Activated T-helper 1 cell treated with anti-CD3 and anti-CD28 coated beads, Interleukin-12 subunit alpha, Interleukin-12 subunit beta, Interleukin-2, Interleukin-4 antibody, amounts not matched to agents 30 ng/mL and 10 ng/mL and 1 ng/mL, durations not matched to agents 14 hours and 24 hours and 36 hours (primary cell): ENCODE measurements at regions not wholly inside any gene's neighbourhood (a gene's known extent, or its start where the extent isn't known, plus 50 kb on each side); places are given as distances from the start of the nearest gene placed in this dataset.
"Not testable (repeated sequence)": the region's sequence is repeated elsewhere in the genome, so short reads cannot be mapped to it uniquely, and the experiment has no call there.

Experiments used
- DNase-seq: peaks from one replicate; pipeline ENCODE4 v3.0.0; 2021; ENCODE audit warnings: low spot score
- H3K27ac Mint-ChIP-seq: one replicate; pipeline ENCODE4 v1.8.0; 2021; ENCODE audit warnings: mild to moderate bottlenecking, mixed read lengths
- H3K27me3 Mint-ChIP-seq: one replicate; pipeline ENCODE4 v1.8.0; 2022; ENCODE audit warnings: mild to moderate bottlenecking, moderate library complexity, mixed read lengths; ENCODE audit not compliant: insufficient read depth
- H3K36me3 Mint-ChIP-seq: one replicate; pipeline ENCODE4 v1.8.0; 2021; ENCODE audit warnings: low read depth, mixed read lengths
- H3K4me1 Mint-ChIP-seq: one replicate; pipeline ENCODE4 v1.8.0; 2021; ENCODE audit warnings: low read depth, mixed read lengths
- H3K4me3 Mint-ChIP-seq: one replicate; pipeline ENCODE4 v1.8.0; 2021; ENCODE audit warnings: mild to moderate bottlenecking, moderate library complexity, mixed read lengths
- H3K9me3 Mint-ChIP-seq: one replicate; pipeline ENCODE4 v1.8.0; 2021; ENCODE audit warnings: mixed read lengths
- intact Hi-C: fragments of 100-400 bp; cut with micrococcal nuclease; formaldehyde crosslinking; loops from one replicate; pipeline ENCODE4 v1.15.1; 2024

- Mint-ChIP-seq H3K27me3 (no peaks in the 10 kb centered on the region), H3K4me1 (peaks cover 74% of the 10 kb centered on the region), H3K9me3 (peaks cover 18% of the 10 kb centered on the region), H3K27ac (no peak overlapping the region), H3K4me3 (no peak overlapping the region), H3K36me3 (peaks cover 6% of the 10 kb centered on the region)
- DNase-seq: no peak
- intact Hi-C loops: loop anchor here (5.0 kb wide), 1 partner anchor 328 kb away; the partner anchor contains the start of gene SMIM13
These were observed 117.6 kb upstream of the TMEM170B start for GRCh38 chr6:11419763-11420453.

- no peak overlapping the region for H3K4me3 Mint-ChIP-seq
- no peak for DNase-seq
- no peak overlapping the region for H3K27ac Mint-ChIP-seq
- H3K27me3 Mint-ChIP-seq: no peaks in the 10 kb centered on the region
- intact Hi-C loops: no loop called here
- H3K36me3 Mint-ChIP-seq: peaks cover 6% of the 10 kb centered on the region
- H3K9me3 Mint-ChIP-seq: peaks cover 21% of the 10 kb centered on the region
- peaks cover 76% of the 10 kb centered on the region for H3K4me1 Mint-ChIP-seq
These were observed 119.2 kb upstream of the TMEM170B start for GRCh38 chr6:11418290-11418905.

GRCh38 chr6:11416936-11417576 is 120.5 kb upstream of the TMEM170B start:
- H3K4me3 Mint-ChIP-seq: no peak overlapping the region
- H3K4me1 Mint-ChIP-seq: peaks cover 78% of the 10 kb centered on the region
- no peaks in the 10 kb centered on the region for H3K27me3 Mint-ChIP-seq
- peaks cover 6% of the 10 kb centered on the region for H3K36me3 Mint-ChIP-seq
- H3K9me3 Mint-ChIP-seq: peaks cover 21% of the 10 kb centered on the region
- intact Hi-C loops: loop anchor here (1.0 kb wide), 1 partner anchor 273 kb away; no protein-coding TSS in a partner anchor
- H3K27ac Mint-ChIP-seq: no peak overlapping the region
- DNase-seq: no peak

- intact Hi-C loops: loop anchor here (1.0 kb wide), 1 partner anchor 272 kb away; no protein-coding TSS in a partner anchor
- H3K27ac Mint-ChIP-seq: peak overlapping the region; percentile 16
These were observed 121.2 kb upstream of the TMEM170B start for GRCh38 chr6:11416099-11416935.

GRCh38 chr6:11415557-11415956 is 122.0 kb upstream of the TMEM170B start:
- peak overlapping the region; percentile 16 for H3K27ac Mint-ChIP-seq
- intact Hi-C loops: no loop called here
- peaks cover 6% of the 10 kb centered on the region for H3K36me3 Mint-ChIP-seq
- no peak for DNase-seq
- H3K27me3 Mint-ChIP-seq: no peaks in the 10 kb centered on the region
- peaks cover 17% of the 10 kb centered on the region for H3K9me3 Mint-ChIP-seq
- peak overlapping the region; percentile 50 for H3K4me3 Mint-ChIP-seq
- H3K4me1 Mint-ChIP-seq: peaks cover 77% of the 10 kb centered on the region

More at GRCh38 chr6:11416099-11416935, 121.2 kb upstream of the TMEM170B start:
- H3K27me3 Mint-ChIP-seq, DNase-seq, H3K36me3 Mint-ChIP-seq: not testable (repeated sequence)
- Mint-ChIP-seq H3K4me3 (peak overlapping the region; percentile 50), H3K9me3 (peaks cover 21% of the 10 kb centered on the region), H3K4me1 (peaks cover 77% of the 10 kb centered on the region)

GRCh38 chr6:11414176-11414963 is 123.2 kb upstream of the TMEM170B start:
- peak overlapping the region; percentile 49 for H3K27ac Mint-ChIP-seq
- H3K4me3 Mint-ChIP-seq: peak overlapping the region; percentile 7
- intact Hi-C loops: loop anchor here (5.0 kb wide), 3 partner anchors 83 to 242 kb away; partner anchors contain the start of gene TMEM170B
- DNase-seq: no peak
- H3K27me3 Mint-ChIP-seq: no peaks in the 10 kb centered on the region
- peaks cover 5% of the 10 kb centered on the region for H3K36me3 Mint-ChIP-seq
- peaks cover 19% of the 10 kb centered on the region for H3K9me3 Mint-ChIP-seq
- H3K4me1 Mint-ChIP-seq: peaks cover 77% of the 10 kb centered on the region

GRCh38 chr6:11413728-11414127 is 123.8 kb upstream of the TMEM170B start:
- H3K4me1 Mint-ChIP-seq: peaks cover 78% of the 10 kb centered on the region

GRCh38 chr6:11413117-11413687 is 124.3 kb upstream of the TMEM170B start:
- peaks cover 17% of the 10 kb centered on the region for H3K9me3 Mint-ChIP-seq
- intact Hi-C loops: loop anchor here (1.0 to 5.0 kb wide), 15 partner anchors 10 to 575 kb away; partner anchors contain the start of genes MAK, NEDD9 and TMEM170B
- peak overlapping the region; percentile 94 for H3K27ac Mint-ChIP-seq
- DNase-seq: no peak
- no peaks in the 10 kb centered on the region for H3K27me3 Mint-ChIP-seq
- peaks cover 73% of the 10 kb centered on the region for H3K4me1 Mint-ChIP-seq
- peaks cover 2% of the 10 kb centered on the region for H3K36me3 Mint-ChIP-seq
- peak overlapping the region; percentile 49 for H3K4me3 Mint-ChIP-seq

More at GRCh38 chr6:11413728-11414127, 123.8 kb upstream of the TMEM170B start:
- intact Hi-C loops: loop anchor here (1.0 to 5.0 kb wide), 15 partner anchors 10 to 575 kb away; partner anchors contain the start of genes MAK, NEDD9 and TMEM170B
- no peak for DNase-seq
- peak overlapping the region; percentile 49 for H3K4me3 Mint-ChIP-seq
- H3K9me3 Mint-ChIP-seq: peaks cover 18% of the 10 kb centered on the region
- peaks cover 2% of the 10 kb centered on the region for H3K36me3 Mint-ChIP-seq
- peak overlapping the region; percentile 94 for H3K27ac Mint-ChIP-seq
- no peaks in the 10 kb centered on the region for H3K27me3 Mint-ChIP-seq

- Mint-ChIP-seq H3K4me3 (peak overlapping the region; percentile 25), H3K9me3 (peaks cover 19% of the 10 kb centered on the region), H3K27ac (peak overlapping the region; percentile 94), H3K36me3 (peaks cover 4% of the 10 kb centered on the region), H3K4me1 (peaks cover 67% of the 10 kb centered on the region), H3K27me3 (no peaks in the 10 kb centered on the region)
- intact Hi-C loops: loop anchor here (1.0 to 5.0 kb wide), 16 partner anchors 11 to 574 kb away; partner anchors contain the start of genes MAK, NEDD9 and TMEM170B
- DNase-seq: no peak
These were observed 124.9 kb upstream of the TMEM170B start for GRCh38 chr6:11412616-11413015.

- intact Hi-C loops: loop anchor here (1.0 to 5.0 kb wide), 8 partner anchors 30 to 240 kb away; partner anchors contain the start of gene TMEM170B
- peak overlapping the region; percentile 25 for H3K4me3 Mint-ChIP-seq
- peaks cover 21% of the 10 kb centered on the region for H3K9me3 Mint-ChIP-seq
- no peaks in the 10 kb centered on the region for H3K27me3 Mint-ChIP-seq
- peak overlapping the region; percentile 94 for H3K27ac Mint-ChIP-seq
- H3K36me3 Mint-ChIP-seq: peaks cover 5% of the 10 kb centered on the region
- H3K4me1 Mint-ChIP-seq: peaks cover 65% of the 10 kb centered on the region
- no peak for DNase-seq
These were observed 125.5 kb upstream of the TMEM170B start for GRCh38 chr6:11412011-11412424.

- Mint-ChIP-seq H3K27ac (peak overlapping the region; percentile 94), H3K4me3 (peak overlapping the region; percentile 25), H3K9me3 (peaks cover 21% of the 10 kb centered on the region), H3K27me3 (no peaks in the 10 kb centered on the region), H3K4me1 (peaks cover 65% of the 10 kb centered on the region), H3K36me3 (peaks cover 5% of the 10 kb centered on the region)
- intact Hi-C loops: loop anchor here (5.0 kb wide), 3 partner anchors 86 to 239 kb away; partner anchors contain the start of gene TMEM170B
- DNase-seq: no peak
These were observed 126.0 kb upstream of the TMEM170B start for GRCh38 chr6:11411593-11411992.
